PC-9 (cell line): ENCODE measurements at regions not wholly inside any gene's neighbourhood (a gene's known extent, or its start where the extent isn't known, plus 50 kb on each side); places are given as distances from the start of the nearest gene placed in this dataset.

Source experiments
- BruUV-seq: library from RNA; stranded (reverse); fragments of 400-500 nt; replicated peaks from 2 replicates; lab custom pipeline; 2021; lab: Mats Ljungman, UMichigan
- CTCF ChIA-PET: fragments of 300-600 bp; sonication (Branson Sonifier 250); formaldehyde crosslinking; loops from one replicate; lab custom pipeline; 2022; ENCODE audit warnings: antibody characterized with exemption; lab: Charles Lee
- POLR2A ChIA-PET: fragments of 300-600 bp; sonication (Branson Sonifier 250); formaldehyde crosslinking; loops from one replicate; lab custom pipeline; 2022; ENCODE audit warnings: antibody characterized with exemption; ENCODE audit not compliant: unreplicated experiment; lab: Charles Lee
- DNase-seq, 2 experiments: peaks; one replicate each; pipeline versions ENCODE4 v3.0.0 to v3.0.0-alpha.2; 2015 to 2022; ENCODE audit warnings: mixed read lengths in 1 of 2
- H2AFZ ChIP-seq: fragments of 200-600 bp; sonication (generic); 2 replicates; pipeline ENCODE4 v1.8.1; 2017; ENCODE audit warnings: antibody characterized with exemption
- H3F3A ChIP-seq: fragments of 200-600 bp; sonication (generic); 2 replicates; pipeline ENCODE4 v1.8.1; 2017; ENCODE audit warnings: antibody characterized with exemption, mild to moderate bottlenecking, low read depth; ENCODE audit not compliant: insufficient read depth
- H3K27ac ChIP-seq: fragments of 200-600 bp; sonication (generic); 2 replicates; pipeline ENCODE4 v1.6.1; 2016; ENCODE audit warnings: mixed run types
- H3K27me3 ChIP-seq: fragments of 200-600 bp; sonication (generic); 2 replicates; pipeline ENCODE4 v1.6.1; 2016; ENCODE audit warnings: low read depth, mixed run types; ENCODE audit not compliant: insufficient read depth
- H3K36me3 ChIP-seq: fragments of 200-600 bp; sonication (generic); 2 replicates; pipeline ENCODE4 v1.6.1; 2016; ENCODE audit warnings: low read depth, mixed run types
- H3K4me1 ChIP-seq: fragments of 200-600 bp; sonication (generic); replicated peaks from 2 replicates; pipeline ENCODE4 v1.6.1; 2016; ENCODE audit warnings: mixed run types; ENCODE audit not compliant: insufficient read depth
- H3K4me2 ChIP-seq: fragments of 200-600 bp; sonication (generic); 2 replicates; pipeline ENCODE4 v1.6.1; 2017; ENCODE audit warnings: mixed run types
- H3K4me3 ChIP-seq: fragments of 200-600 bp; sonication (generic); 2 replicates; pipeline ENCODE4 v1.6.1; 2016; ENCODE audit warnings: mixed run types
- H3K79me2 ChIP-seq: fragments of 200-600 bp; sonication (generic); 2 replicates; pipeline ENCODE4 v1.6.1; 2017; ENCODE audit warnings: low read depth, mixed run types
- H3K9me2 ChIP-seq: fragments of 200-600 bp; sonication (generic); 2 replicates; pipeline ENCODE4 v1.8.1; 2017; ENCODE audit warnings: mild to moderate bottlenecking; ENCODE audit not compliant: insufficient read depth
- H3K9me3 ChIP-seq: fragments of 200-600 bp; sonication (generic); 2 replicates; pipeline ENCODE4 v1.8.1; 2016; ENCODE audit warnings: low read depth; ENCODE audit not compliant: insufficient read depth
- H4K20me1 ChIP-seq: fragments of 200-600 bp; sonication (generic); 2 replicates; pipeline ENCODE4 v1.8.1; 2017; ENCODE audit not compliant: insufficient read depth
- CTCF ChIP-seq: fragments of 200-600 bp; sonication (generic); conservative IDR thresholded peaks from 2 replicates; pipeline ENCODE4 v1.6.1; 2017; ENCODE audit warnings: mixed run types, antibody characterized with exemption, mild to moderate bottlenecking, moderate library complexity
- EZH2 ChIP-seq: fragments of 200-600 bp; sonication (generic); IDR thresholded peaks from 2 replicates; pipeline ENCODE4 v1.8.0; 2017; ENCODE audit warnings: antibody characterized with exemption, low read depth
- intact Hi-C: fragments of 100-400 bp; cut with micrococcal nuclease; formaldehyde crosslinking; loops from one replicate; pipeline ENCODE4 v1.10.0; 2022; ENCODE audit not compliant: unreplicated experiment

GRCh38 chr1:218624052-218624451 is 278.9 kb downstream of the TGFB2 start:
- ChIA-PET CTCF (no interaction called here), POLR2A (no interaction called here)
- H3F3A ChIP-seq: peaks cover 4% of the 10 kb centered on the region; the same call in 1 of the 2 replicates
- no peak overlapping the region for H3K27ac ChIP-seq
- H3K4me2 ChIP-seq: no peak overlapping the region
- BruUV-seq: no TSS peak
- H3K36me3 ChIP-seq: 0 out of 2 replicates have a peak, but pooled peaks cover 4% of the 10 kb centered on the region
- TF ChIP-seq EZH2: no peak
- TF ChIP-seq CTCF: no peak
- H3K9me3 ChIP-seq: peaks cover 8% of the 10 kb centered on the region
- H4K20me1 ChIP-seq: no peaks in the 10 kb centered on the region
- no peaks in the 10 kb centered on the region for H3K9me2 ChIP-seq
- H3K27me3 ChIP-seq: no peaks in the 10 kb centered on the region
- H3K4me1 ChIP-seq: no peaks in the 10 kb centered on the region
- no peak for DNase-seq
- H3K79me2 ChIP-seq: no peaks in the 10 kb centered on the region
- no peak overlapping the region for H3K4me3 ChIP-seq
- intact Hi-C loops: no loop called here
- H2AFZ ChIP-seq: no peak overlapping the region

GRCh38 chr1:218625393-218625792 is 280.3 kb downstream of the TGFB2 start:
- Histone ChIP-seq H3F3A (peaks cover 4% of the 10 kb centered on the region; the same call in 1 of the 2 replicates), H4K20me1 (no peaks in the 10 kb centered on the region), H3K79me2 (no peaks in the 10 kb centered on the region), H3K27ac (no peak overlapping the region), H3K9me3 (peaks cover 8% of the 10 kb centered on the region), H3K27me3 (no peaks in the 10 kb centered on the region), H3K9me2 (no peaks in the 10 kb centered on the region), H3K4me2 (no peak overlapping the region), H3K4me1 (no peaks in the 10 kb centered on the region), H3K4me3 (no peak overlapping the region), H2AFZ (no peak overlapping the region), H3K36me3 (0 out of 2 replicates have a peak, but pooled peaks cover 4% of the 10 kb centered on the region)
- intact Hi-C loops: no loop called here
- ChIA-PET POLR2A (no interaction called here), CTCF (no interaction called here)
- BruUV-seq: no TSS peak
- no peak for DNase-seq
- no peak for TF ChIP-seq EZH2
- no peak for TF ChIP-seq CTCF

GRCh38 chr1:218633238-218633988 is 288.3 kb downstream of the TGFB2 start:
- CTCF ChIA-PET: no interaction called here
- Histone ChIP-seq H2AFZ (no peak overlapping the region), H3K27me3 (no peaks in the 10 kb centered on the region), H3K36me3 (no peaks in the 10 kb centered on the region), H3K79me2 (no peaks in the 10 kb centered on the region), H3K4me1 (no peaks in the 10 kb centered on the region), H3K9me2 (no peaks in the 10 kb centered on the region), H4K20me1 (no peaks in the 10 kb centered on the region), H3K4me2 (no peak overlapping the region), H3F3A (no peaks in the 10 kb centered on the region), H3K27ac (no peak overlapping the region), H3K4me3 (no peak overlapping the region), H3K9me3 (no peaks in the 10 kb centered on the region; the same call in 1 of the 2 replicates)
- no peak for DNase-seq
- BruUV-seq: no TSS peak
- intact Hi-C loops: no loop called here
- TF ChIP-seq EZH2: no peak
- TF ChIP-seq CTCF: no peak
- POLR2A ChIA-PET: no interaction called here
